Activated CD8-positive, alpha-beta T cell treated with anti-CD3 and anti-CD28 coated beads for 36 hours (primary cell): ENCODE measurements at regions not wholly inside any gene's neighbourhood (a gene's known extent, or its start where the extent isn't known, plus 50 kb on each side); places are given as distances from the start of the nearest gene placed in this dataset.

Experiments used
- ATAC-seq: fragments of 200-7000 bp; cut with Tn5 transposase; one replicate; pipeline ENCODE4 v1.10.0; 2021; ENCODE audit warnings: mild to moderate bottlenecking, moderate library complexity
- CTCF ChIA-PET: fragments of 350-600 bp; sonication (Branson Sonifier 250); formaldehyde crosslinking; loops from one replicate; lab custom pipeline; 2021; ENCODE audit warnings: antibody characterized with exemption; lab: Charles Lee
- POLR2A ChIA-PET: fragments of 350-600 bp; sonication (Branson Sonifier 250); formaldehyde crosslinking; loops from one replicate; lab custom pipeline; 2021; ENCODE audit warnings: antibody characterized with exemption; lab: Charles Lee
- DNase-seq: peaks from one replicate; pipeline ENCODE4 v3.0.0-alpha.2; 2020
- H3K27ac Mint-ChIP-seq: one replicate; pipeline ENCODE4 v1.8.0; 2021; ENCODE audit warnings: mild to moderate bottlenecking, mixed read lengths
- H3K27me3 Mint-ChIP-seq: one replicate; pipeline ENCODE4 v1.8.0; 2021; ENCODE audit warnings: mixed read lengths
- H3K36me3 Mint-ChIP-seq: one replicate; pipeline ENCODE4 v1.8.0; 2021; ENCODE audit warnings: low read depth, mixed read lengths
- H3K4me1 Mint-ChIP-seq: one replicate; pipeline ENCODE4 v1.8.0; 2021; ENCODE audit warnings: low read depth, mixed read lengths
- H3K4me3 Mint-ChIP-seq: one replicate; pipeline ENCODE4 v1.8.0; 2021; ENCODE audit warnings: mild to moderate bottlenecking, moderate library complexity, mixed read lengths
- H3K9me3 Mint-ChIP-seq: one replicate; pipeline ENCODE4 v1.8.0; 2021; ENCODE audit warnings: mixed read lengths
- intact Hi-C: fragments of 100-400 bp; cut with micrococcal nuclease; formaldehyde crosslinking; loops from one replicate; pipeline ENCODE4 v1.10.0; 2022
- TF ChIP-seq, protein P1 (sequence below): fragments of 200-600 bp; IDR thresholded peaks from one replicate; pipeline ENCODE4 v1.8.0; 2022; ENCODE audit warnings: antibody characterized with exemption, mild to moderate bottlenecking

DNA sequence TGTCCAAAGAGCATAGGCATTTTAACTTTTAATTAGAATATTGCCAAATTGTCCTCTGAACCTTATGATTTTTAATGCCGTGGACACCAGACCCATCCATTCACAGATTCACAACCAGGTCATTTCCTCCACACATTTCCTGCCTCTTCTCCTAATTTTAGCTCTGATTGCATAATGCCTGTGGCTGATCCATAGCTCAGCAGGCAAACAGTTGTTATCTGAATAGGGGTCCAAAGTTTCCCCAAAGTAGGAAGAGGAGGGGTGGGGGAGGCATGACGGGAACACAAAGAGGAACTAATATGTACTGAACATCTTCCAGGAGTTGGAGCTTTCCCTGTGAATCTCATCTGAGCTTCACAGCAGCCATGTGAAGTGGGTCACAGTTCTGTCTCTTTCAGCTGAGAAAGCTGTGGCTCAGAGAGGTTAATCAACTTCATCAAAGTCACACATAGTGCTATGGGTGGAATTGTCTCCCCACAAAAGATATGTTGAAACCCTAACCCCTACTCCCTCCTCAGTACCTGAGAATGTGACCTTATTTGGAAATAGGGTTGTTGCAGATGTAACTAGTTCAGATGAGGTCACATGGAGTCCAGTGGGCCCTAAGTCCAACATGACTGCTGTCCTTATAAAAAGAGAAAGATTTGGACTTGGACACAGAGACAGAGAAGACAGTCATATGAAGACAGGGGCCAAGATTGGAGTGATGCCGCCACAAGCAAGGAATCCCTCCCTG, 106.7 kb upstream of the AGBL1 start:
- Mint-ChIP-seq H3K36me3 (no peaks in the 10 kb centered on the region), H3K9me3 (peaks cover 6% of the 10 kb centered on the region), H3K27me3 (peaks cover 7% of the 10 kb centered on the region), H3K4me1 (no peaks in the 10 kb centered on the region), H3K4me3 (no peak overlapping the region), H3K27ac (no peak overlapping the region)
- POLR2A ChIA-PET: interaction anchor here (0.7 kb wide), 1 partner anchor 18 kb away, joined by 3 read pairs; no protein-coding TSS in a partner anchor
- no peak for DNase-seq
- intact Hi-C loops: no loop called here
- CTCF ChIA-PET: no interaction called here
- TF ChIP-seq, protein P1, sequence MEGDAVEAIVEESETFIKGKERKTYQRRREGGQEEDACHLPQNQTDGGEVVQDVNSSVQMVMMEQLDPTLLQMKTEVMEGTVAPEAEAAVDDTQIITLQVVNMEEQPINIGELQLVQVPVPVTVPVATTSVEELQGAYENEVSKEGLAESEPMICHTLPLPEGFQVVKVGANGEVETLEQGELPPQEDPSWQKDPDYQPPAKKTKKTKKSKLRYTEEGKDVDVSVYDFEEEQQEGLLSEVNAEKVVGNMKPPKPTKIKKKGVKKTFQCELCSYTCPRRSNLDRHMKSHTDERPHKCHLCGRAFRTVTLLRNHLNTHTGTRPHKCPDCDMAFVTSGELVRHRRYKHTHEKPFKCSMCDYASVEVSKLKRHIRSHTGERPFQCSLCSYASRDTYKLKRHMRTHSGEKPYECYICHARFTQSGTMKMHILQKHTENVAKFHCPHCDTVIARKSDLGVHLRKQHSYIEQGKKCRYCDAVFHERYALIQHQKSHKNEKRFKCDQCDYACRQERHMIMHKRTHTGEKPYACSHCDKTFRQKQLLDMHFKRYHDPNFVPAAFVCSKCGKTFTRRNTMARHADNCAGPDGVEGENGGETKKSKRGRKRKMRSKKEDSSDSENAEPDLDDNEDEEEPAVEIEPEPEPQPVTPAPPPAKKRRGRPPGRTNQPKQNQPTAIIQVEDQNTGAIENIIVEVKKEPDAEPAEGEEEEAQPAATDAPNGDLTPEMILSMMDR: no peak
- ATAC-seq: no peak

DNA sequence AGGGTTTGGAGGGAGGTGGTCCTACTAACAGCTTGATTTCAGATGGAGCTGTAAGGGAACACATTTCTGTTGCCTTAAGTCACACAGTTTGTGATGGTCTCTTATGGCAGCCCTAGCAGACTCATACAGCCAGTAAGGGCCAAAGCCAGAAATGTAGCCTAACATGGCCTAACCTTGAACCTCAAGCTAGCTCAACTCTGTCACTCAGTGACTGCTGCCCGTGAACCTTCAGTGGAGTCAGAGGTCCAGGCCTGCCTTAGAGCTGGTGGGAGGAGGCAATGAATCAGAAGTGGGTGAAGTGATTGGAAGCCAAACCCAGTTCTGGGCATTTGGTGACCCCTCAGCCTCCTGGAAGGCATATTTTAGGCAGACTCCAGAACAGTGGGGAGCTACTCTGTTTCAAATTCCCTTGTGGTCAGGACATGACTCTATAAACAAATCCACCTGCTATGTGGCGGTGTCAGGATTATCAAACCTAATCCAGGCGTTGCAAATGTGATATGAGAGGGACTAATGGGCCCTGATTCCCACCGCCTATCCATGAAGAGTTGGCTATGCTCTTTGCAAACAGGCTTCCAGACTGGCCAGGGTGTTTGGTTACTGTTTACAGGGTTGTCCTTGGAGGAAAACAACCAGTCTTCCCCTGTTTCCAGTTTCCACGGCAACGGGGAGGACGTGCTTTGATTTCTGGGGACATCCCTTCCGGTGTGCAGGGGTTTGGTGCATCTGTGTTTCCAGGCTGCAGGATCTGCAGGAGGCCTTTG, 105.9 kb upstream of the AGBL1 start:
- H3K9me3 Mint-ChIP-seq: peaks cover 6% of the 10 kb centered on the region
- TF ChIP-seq, protein P1: no peak
- H3K4me1 Mint-ChIP-seq: no peaks in the 10 kb centered on the region
- ATAC-seq (no peak), DNase-seq (no peak)
- no peak overlapping the region for H3K27ac Mint-ChIP-seq
- no peaks in the 10 kb centered on the region for H3K36me3 Mint-ChIP-seq
- CTCF ChIA-PET: no interaction called here
- H3K4me3 Mint-ChIP-seq: no peak overlapping the region
- POLR2A ChIA-PET: no interaction called here
- intact Hi-C loops: no loop called here
- peaks cover 7% of the 10 kb centered on the region for H3K27me3 Mint-ChIP-seq

- no peak overlapping the region for H3K4me3 Mint-ChIP-seq
- TF ChIP-seq, protein P1: no peak
- no peak overlapping the region for H3K27ac Mint-ChIP-seq
Measured at GRCh38 chr15:85974348-85974705, 105.3 kb upstream of the AGBL1 start.

DNA sequence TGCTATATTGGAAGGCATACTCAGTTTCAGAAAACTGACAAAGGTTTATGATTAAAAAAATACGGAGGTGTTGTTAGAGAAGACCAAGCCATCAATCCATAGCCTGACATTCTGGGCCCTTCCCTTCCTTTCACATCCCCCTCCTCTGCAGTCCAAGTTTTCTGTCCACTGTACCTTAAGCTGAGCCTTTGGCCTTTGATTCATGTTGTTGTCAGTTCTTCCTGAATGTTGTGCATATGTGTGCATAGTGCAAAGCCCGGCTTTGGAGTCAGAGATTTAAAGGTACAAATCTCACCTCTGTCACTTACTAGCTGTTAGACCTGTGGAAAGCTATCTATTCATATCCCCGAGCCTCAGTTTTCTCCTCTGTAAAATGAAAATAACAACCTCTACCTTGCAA, 104.9 kb upstream of the AGBL1 start:
- Mint-ChIP-seq H3K4me3 (no peak overlapping the region), H3K27me3 (peaks cover 13% of the 10 kb centered on the region), H3K36me3 (no peaks in the 10 kb centered on the region), H3K4me1 (no peaks in the 10 kb centered on the region), H3K27ac (no peak overlapping the region), H3K9me3 (peaks cover 6% of the 10 kb centered on the region)
- POLR2A ChIA-PET: no interaction called here
- DNase-seq (no peak), ATAC-seq (no peak)
- CTCF ChIA-PET: no interaction called here
- TF ChIP-seq, protein P1: no peak
- intact Hi-C loops: no loop called here

More at GRCh38 chr15:85974348-85974705, 105.3 kb upstream of the AGBL1 start:
- no peak for DNase-seq
- ChIA-PET CTCF (no interaction called here), POLR2A (no interaction called here)
- intact Hi-C loops: no loop called here
- peaks cover 6% of the 10 kb centered on the region for H3K9me3 Mint-ChIP-seq
- peaks cover 13% of the 10 kb centered on the region for H3K27me3 Mint-ChIP-seq
- ATAC-seq: no peak
- H3K4me1 Mint-ChIP-seq: no peaks in the 10 kb centered on the region
- H3K36me3 Mint-ChIP-seq: no peaks in the 10 kb centered on the region

GRCh38 chr15:85976102-85976501, 103.6 kb upstream of the AGBL1 start:
- ChIA-PET CTCF (no interaction called here), POLR2A (no interaction called here)
- TF ChIP-seq, protein P1: no peak
- Mint-ChIP-seq H3K4me3 (no peak overlapping the region), H3K9me3 (peaks cover 6% of the 10 kb centered on the region), H3K27me3 (peaks cover 9% of the 10 kb centered on the region), H3K36me3 (no peaks in the 10 kb centered on the region), H3K4me1 (no peaks in the 10 kb centered on the region), H3K27ac (no peak overlapping the region)
- intact Hi-C loops: no loop called here
- DNase-seq (no peak), ATAC-seq (no peak)
